ENCODE measurements at regions not wholly inside any gene's neighbourhood (a gene's known extent, or its start where the extent isn't known, plus 50 kb on each side); places are given as distances from the start of the nearest gene placed in this dataset.

GRCh38 chr3:66629982-66630368, 129.2 kb upstream of the LRIG1 start:
- TF ChIP-seq CTCF (conservative IDR thresholded peaks at IDR 0.05; ENCODE audit: low read depth, low read length) (no peak), EZH2 (IDR thresholded peaks at IDR 0.05; ENCODE audit: borderline replicate concordance, low read depth, low read length, poor library complexity, severe bottlenecking) (no peak)
